SK-N-SH (cell line): ENCODE measurements at regions not wholly inside any gene's neighbourhood (a gene's known extent, or its start where the extent isn't known, plus 50 kb on each side); places are given as distances from the start of the nearest gene placed in this dataset.

ENCODE experiments used
- CTCF ChIA-PET: fragments of 300-600, 350-600 bp; formaldehyde crosslinking; extraction: SDS; loops from one replicate; lab custom pipeline; 2021; lab: Yijun Ruan, JAX
- POLR2A ChIA-PET: fragments of 350-600 bp; sonication (Branson Sonifier 250); formaldehyde crosslinking; extraction: SDS; loops from one replicate; lab custom pipeline; 2020; ENCODE audit warnings: antibody characterized with exemption, inconsistent platforms; lab: Yijun Ruan, JAX
- DNase-seq: peaks from one replicate; pipeline ENCODE4 v3.0.0; 2012
- H2AFZ ChIP-seq: fragments of 200-600 bp; sonication (generic); 2 replicates; pipeline ENCODE4 v1.8.1; 2016; ENCODE audit warnings: antibody characterized with exemption, mild to moderate bottlenecking, low read depth
- H3F3A ChIP-seq: fragments of 200-600 bp; sonication (generic); replicated peaks from 2 replicates; pipeline ENCODE3; 2016; ENCODE audit warnings: antibody characterized with exemption, mild to moderate bottlenecking; ENCODE audit not compliant: insufficient read depth
- H3K27ac ChIP-seq, 2 experiments: fragments of 200-500 bp in 1 of 2; fragments of 200-600 bp in 1 of 2; sonication (Bioruptor generic) in 1 of 2; sonication (generic), shearing (Covaris generic) in 1 of 2; 2 replicates each; pipeline versions ENCODE4 v1.5.1 to v1.6.1; 2014 to 2016; ENCODE audit warnings: low read depth in 2 of 2, inconsistent platforms in 1 of 2, low read length in 1 of 2, mild to moderate bottlenecking in 1 of 2, mixed read lengths in 1 of 2
- H3K27me3 ChIP-seq: fragments of 200-600 bp; sonication (generic), shearing (Covaris generic); 2 replicates; pipeline ENCODE4 v1.6.1; 2016; ENCODE audit warnings: mixed run types; ENCODE audit not compliant: insufficient read depth
- H3K36me3 ChIP-seq, 2 experiments: fragments of 200-500 bp in 1 of 2; fragments of 200-600 bp in 1 of 2; sonication (Bioruptor generic) in 1 of 2; sonication (generic) in 1 of 2; replicated peaks in 1 of 2; 2 replicates each; pipeline versions ENCODE3 to v1.5.1; 2014 to 2016; ENCODE audit warnings: low read length in 1 of 2, mild to moderate bottlenecking in 1 of 2; ENCODE audit not compliant: insufficient read depth in 2 of 2, control insufficient read depth in 1 of 2
- H3K4me1 ChIP-seq, 2 experiments: fragments of 200-500 bp in 1 of 2; fragments of 200-600 bp in 1 of 2; sonication (Bioruptor generic) in 1 of 2; sonication (generic), shearing (Covaris generic) in 1 of 2; 2 replicates each; pipeline versions ENCODE4 v1.5.1 to v1.6.1; 2014 to 2016; ENCODE audit warnings: low read depth in 1 of 2, low read length in 1 of 2, mixed run types in 1 of 2; ENCODE audit not compliant: insufficient read depth in 2 of 2, control insufficient read depth in 1 of 2
- H3K4me2 ChIP-seq: fragments of 200-600 bp; sonication (generic), shearing (Covaris generic); 2 replicates; pipeline ENCODE4 v1.6.1; 2017; ENCODE audit warnings: mixed run types
- H3K4me3 ChIP-seq, 2 experiments: fragments of 200-500 bp in 1 of 2; fragments of 200-600 bp in 1 of 2; sonication (Bioruptor generic) in 1 of 2; sonication (generic), shearing (Covaris generic) in 1 of 2; 2 replicates each; pipeline versions ENCODE4 v1.5.1 to v1.8.1; 2014 to 2016; ENCODE audit warnings: low read depth in 2 of 2, inconsistent platforms in 1 of 2, low read length in 1 of 2, mild to moderate bottlenecking in 1 of 2, mixed read lengths in 1 of 2, moderate library complexity in 1 of 2
- H3K79me2 ChIP-seq: fragments of 200-600 bp; sonication (generic); 2 replicates; pipeline ENCODE4 v1.8.1; 2017; ENCODE audit warnings: mild to moderate bottlenecking; ENCODE audit not compliant: insufficient read depth
- H3K9ac ChIP-seq: fragments of 200-600 bp; sonication (generic); 2 replicates; pipeline ENCODE4 v1.6.1; 2017; ENCODE audit warnings: mixed run types
- H3K9me2 ChIP-seq: fragments of 200-600 bp; sonication (generic); 2 replicates; pipeline ENCODE4 v1.6.1; 2017; ENCODE audit warnings: mixed run types
- H3K9me3 ChIP-seq: fragments of 200-600 bp; sonication (generic); 2 replicates; pipeline ENCODE4 v1.6.1; 2017; ENCODE audit warnings: mixed run types, mild to moderate bottlenecking, moderate library complexity
- H4K20me1 ChIP-seq: fragments of 200-600 bp; sonication (generic); 2 replicates; pipeline ENCODE4 v1.6.1; 2017; ENCODE audit warnings: mild to moderate bottlenecking, mixed run types; ENCODE audit not compliant: insufficient read depth
- ELF1 ChIP-seq: IDR thresholded peaks from 2 replicates; pipeline ENCODE4 v1.4.0; 2012
- FOSL2 ChIP-seq: IDR thresholded peaks from 2 replicates; pipeline ENCODE4 v1.4.0; 2012; ENCODE audit warnings: low read depth, mild to moderate bottlenecking, moderate library complexity, borderline replicate concordance
- FOXM1 ChIP-seq: IDR thresholded peaks from 2 replicates; pipeline ENCODE4 v1.4.0; 2012; ENCODE audit warnings: low read depth, mild to moderate bottlenecking
- GABPA ChIP-seq: IDR thresholded peaks from 2 replicates; pipeline ENCODE4 v1.4.0; 2012; ENCODE audit warnings: low read depth, mild to moderate bottlenecking
- GATA2 ChIP-seq: sonication (generic); formaldehyde crosslinking; IDR thresholded peaks from 2 replicates; pipeline ENCODE4 v1.5.0; 2020; ENCODE audit warnings: mild to moderate bottlenecking, missing genetic modification reagents
- MAX ChIP-seq: IDR thresholded peaks from 2 replicates; pipeline ENCODE4 v1.4.0; 2012; ENCODE audit warnings: low read depth
- MEF2A ChIP-seq: IDR thresholded peaks from 2 replicates; pipeline ENCODE4 v1.4.0; 2012; ENCODE audit warnings: low read depth, borderline replicate concordance
- NFIC ChIP-seq: IDR thresholded peaks from 2 replicates; pipeline ENCODE4 v1.4.0; 2012; ENCODE audit warnings: borderline replicate concordance
- POLR2AphosphoS5 ChIP-seq: IDR thresholded peaks from 2 replicates; pipeline ENCODE4 v1.6.1; 2012; ENCODE audit warnings: low read depth, low read length
- RAD21 ChIP-seq: IDR thresholded peaks from 2 replicates; pipeline ENCODE4 v1.6.1; 2012; ENCODE audit warnings: mild to moderate bottlenecking, low read length
- RCOR1 ChIP-seq: fragments of 150-350 bp; IDR thresholded peaks from 2 replicates; pipeline ENCODE4 v1.6.1; 2017; ENCODE audit warnings: antibody characterized with exemption, low read length
- RFX5 ChIP-seq: IDR thresholded peaks from 2 replicates; pipeline ENCODE4 v1.6.1; 2012; ENCODE audit warnings: mild to moderate bottlenecking, improper control_type of control experiment, low read length
- SIN3A ChIP-seq: IDR thresholded peaks from 2 replicates; pipeline ENCODE4 v1.6.1; 2012; ENCODE audit warnings: low read depth, mild to moderate bottlenecking, low read length, moderate library complexity, borderline replicate concordance
- TAF1 ChIP-seq: IDR thresholded peaks from 2 replicates; pipeline ENCODE4 v1.6.1; 2012; ENCODE audit warnings: low read depth, mild to moderate bottlenecking, low read length, moderate library complexity, borderline replicate concordance
- TEAD4 ChIP-seq: IDR thresholded peaks from 2 replicates; pipeline ENCODE4 v1.4.0; 2012; ENCODE audit warnings: mild to moderate bottlenecking, borderline replicate concordance; ENCODE audit not compliant: insufficient read depth
- USF2 ChIP-seq: fragments of 150-350 bp; IDR thresholded peaks from 2 replicates; pipeline ENCODE4 v1.6.1; 2017; ENCODE audit warnings: antibody characterized with exemption, low read length, low read depth, borderline replicate concordance
- YY1 ChIP-seq: IDR thresholded peaks from 2 replicates; pipeline ENCODE4 v1.4.0; 2012; ENCODE audit warnings: low read depth, mild to moderate bottlenecking
- ZBTB33 ChIP-seq: IDR thresholded peaks from 2 replicates; pipeline ENCODE4 v1.4.0; 2012; ENCODE audit warnings: low read depth, borderline replicate concordance
- WGBS: methylation state at CpG from one replicate; pipeline ENCODE4 v1.1.6; 2017; ENCODE audit warnings: low lambda C conversion rate; 5-methylcytosine and 5-hydroxymethylcytosine counted together
- TF ChIP-seq, protein P1 (sequence below): IDR thresholded peaks from 2 replicates; pipeline ENCODE4 v1.6.1; 2012; ENCODE audit warnings: mild to moderate bottlenecking, low read depth, low read length, moderate library complexity
- TF ChIP-seq, protein P2 (sequence below): IDR thresholded peaks from 2 replicates; pipeline ENCODE4; 2012

- Histone ChIP-seq H3K9me3 (no peaks in the 10 kb centered on the region), H3K36me3 (no peaks in the 10 kb centered on the region), H4K20me1 (no peaks in the 10 kb centered on the region), H3K27me3 (no peaks in the 10 kb centered on the region), H3K79me2 (no peaks in the 10 kb centered on the region), H3K9ac (no peak overlapping the region), H3K4me1 (no peaks in the 10 kb centered on the region), H3F3A (no peaks in the 10 kb centered on the region), H3K27ac (no peak overlapping the region), H3K9me2 (no peaks in the 10 kb centered on the region), H2AFZ (no peak overlapping the region), H3K4me2 (no peak overlapping the region), H3K4me3 (no peak overlapping the region)
- TF ChIP-seq ZBTB33 (no peak), USF2 (no peak), TEAD4 (no peak), MEF2A (no peak), RCOR1 (no peak), NFIC (no peak), RFX5 (no peak), TAF1 (no peak), ELF1 (no peak), YY1 (no peak), FOXM1 (no peak), GATA2 (CRISPR knock-in tag) (no peak), FOSL2 (no peak), MAX (no peak), POLR2AphosphoS5 (no peak), SIN3A (no peak), RAD21 (no peak), GABPA (no peak)
- TF ChIP-seq, protein P1, sequence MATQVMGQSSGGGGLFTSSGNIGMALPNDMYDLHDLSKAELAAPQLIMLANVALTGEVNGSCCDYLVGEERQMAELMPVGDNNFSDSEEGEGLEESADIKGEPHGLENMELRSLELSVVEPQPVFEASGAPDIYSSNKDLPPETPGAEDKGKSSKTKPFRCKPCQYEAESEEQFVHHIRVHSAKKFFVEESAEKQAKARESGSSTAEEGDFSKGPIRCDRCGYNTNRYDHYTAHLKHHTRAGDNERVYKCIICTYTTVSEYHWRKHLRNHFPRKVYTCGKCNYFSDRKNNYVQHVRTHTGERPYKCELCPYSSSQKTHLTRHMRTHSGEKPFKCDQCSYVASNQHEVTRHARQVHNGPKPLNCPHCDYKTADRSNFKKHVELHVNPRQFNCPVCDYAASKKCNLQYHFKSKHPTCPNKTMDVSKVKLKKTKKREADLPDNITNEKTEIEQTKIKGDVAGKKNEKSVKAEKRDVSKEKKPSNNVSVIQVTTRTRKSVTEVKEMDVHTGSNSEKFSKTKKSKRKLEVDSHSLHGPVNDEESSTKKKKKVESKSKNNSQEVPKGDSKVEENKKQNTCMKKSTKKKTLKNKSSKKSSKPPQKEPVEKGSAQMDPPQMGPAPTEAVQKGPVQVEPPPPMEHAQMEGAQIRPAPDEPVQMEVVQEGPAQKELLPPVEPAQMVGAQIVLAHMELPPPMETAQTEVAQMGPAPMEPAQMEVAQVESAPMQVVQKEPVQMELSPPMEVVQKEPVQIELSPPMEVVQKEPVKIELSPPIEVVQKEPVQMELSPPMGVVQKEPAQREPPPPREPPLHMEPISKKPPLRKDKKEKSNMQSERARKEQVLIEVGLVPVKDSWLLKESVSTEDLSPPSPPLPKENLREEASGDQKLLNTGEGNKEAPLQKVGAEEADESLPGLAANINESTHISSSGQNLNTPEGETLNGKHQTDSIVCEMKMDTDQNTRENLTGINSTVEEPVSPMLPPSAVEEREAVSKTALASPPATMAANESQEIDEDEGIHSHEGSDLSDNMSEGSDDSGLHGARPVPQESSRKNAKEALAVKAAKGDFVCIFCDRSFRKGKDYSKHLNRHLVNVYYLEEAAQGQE, result no peak
- TF ChIP-seq, protein P2, sequence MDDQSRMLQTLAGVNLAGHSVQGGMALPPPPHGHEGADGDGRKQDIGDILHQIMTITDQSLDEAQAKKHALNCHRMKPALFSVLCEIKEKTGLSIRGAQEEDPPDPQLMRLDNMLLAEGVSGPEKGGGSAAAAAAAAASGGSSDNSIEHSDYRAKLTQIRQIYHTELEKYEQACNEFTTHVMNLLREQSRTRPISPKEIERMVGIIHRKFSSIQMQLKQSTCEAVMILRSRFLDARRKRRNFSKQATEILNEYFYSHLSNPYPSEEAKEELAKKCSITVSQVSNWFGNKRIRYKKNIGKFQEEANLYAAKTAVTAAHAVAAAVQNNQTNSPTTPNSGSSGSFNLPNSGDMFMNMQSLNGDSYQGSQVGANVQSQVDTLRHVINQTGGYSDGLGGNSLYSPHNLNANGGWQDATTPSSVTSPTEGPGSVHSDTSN, result no peak
- ChIA-PET CTCF (interaction anchor here (1.1 kb wide), 1 partner anchor 22 kb away, joined by 3 read pairs; no protein-coding TSS in a partner anchor), POLR2A (no interaction called here)
- no peak for DNase-seq
- WGBS, result 48% methylated on average over 10 of the region's 10 CpGs
Measured at GRCh38 chr1:4149831-4150230, 249.8 kb upstream of the C1orf174 start.
